H1 (cell line): ENCODE measurements at regions not wholly inside any gene's neighbourhood (a gene's known extent, or its start where the extent isn't known, plus 50 kb on each side); places are given as distances from the start of the nearest gene placed in this dataset.
A peak's percentile ranks its signal among the peaks of the same experiment; 100 is the strongest.

Experiments
- CTCF ChIA-PET: fragments of 300-600 bp; sonication (Branson Sonifier 250); formaldehyde crosslinking; loops from one replicate; lab custom pipeline; 2021; ENCODE audit not compliant: partially characterized antibody; lab: Charles Lee
- POLR2A ChIA-PET: fragments of 300-600 bp; sonication (Branson Sonifier 250); formaldehyde crosslinking; loops from one replicate; lab custom pipeline; 2021; ENCODE audit warnings: inconsistent platforms; ENCODE audit not compliant: partially characterized antibody; lab: Charles Lee
- DNase-seq, 2 experiments: peaks; one replicate each; pipeline versions ENCODE4 v3.0.0 to v3.0.0-alpha.2; 2010 to 2022; ENCODE audit warnings: low spot score in 2 of 2, low read depth in 1 of 2, mixed read lengths in 1 of 2
- FAIRE-seq: peaks from 2 replicates; lab custom pipeline; 2011; peaks lifted over from hg19 to GRCh38; lab: Jason Lieb, UNC
- H2AFZ ChIP-seq: 2 replicates; pipeline ENCODE4 v1.8.1; 2012; ENCODE audit warnings: low read length, inconsistent platforms
- H2AK5ac ChIP-seq: 2 replicates; pipeline ENCODE4 v1.6.1; 2013; ENCODE audit warnings: low read depth, low read length
- H2BK120ac ChIP-seq: replicated peaks from 2 replicates; pipeline ENCODE3; 2013; ENCODE audit warnings: low read depth, low read length, inconsistent platforms
- H2BK12ac ChIP-seq: 2 replicates; pipeline ENCODE4 v1.6.1; 2013; ENCODE audit warnings: low read depth, low read length
- H2BK15ac ChIP-seq: 2 replicates; pipeline ENCODE4 v1.6.1; 2013; ENCODE audit warnings: low read length
- H2BK20ac ChIP-seq: 2 replicates; pipeline ENCODE4 v1.6.1; 2013; ENCODE audit warnings: low read length
- H2BK5ac ChIP-seq: 2 replicates; pipeline ENCODE4 v1.6.1; 2013; ENCODE audit warnings: low read depth, low read length
- H3K14ac ChIP-seq: 2 replicates; pipeline ENCODE4 v1.6.1; 2013; ENCODE audit warnings: inconsistent platforms; ENCODE audit not compliant: insufficient read length
- H3K18ac ChIP-seq: 2 replicates; pipeline ENCODE4 v1.6.1; 2013; ENCODE audit warnings: low read length; ENCODE audit errors: extremely low read depth
- H3K23ac ChIP-seq: 2 replicates; pipeline ENCODE4 v1.6.1; 2013; ENCODE audit warnings: inconsistent platforms; ENCODE audit not compliant: insufficient read length
- H3K23me2 ChIP-seq: 2 replicates; pipeline ENCODE4 v1.6.1; 2013; ENCODE audit warnings: low read depth, low read length
- H3K27ac ChIP-seq: 2 replicates; pipeline ENCODE4 v1.6.1; 2011; ENCODE audit warnings: low read depth, low read length, inconsistent platforms
- H3K27me3 ChIP-seq, 4 experiments: replicated peaks in 1 of 4; 1 replicate in 1 of 4; 2 replicates in 3 of 4; pipeline versions ENCODE4 v1.6.1 to v1.8.1; 2011 to 2013; ENCODE audit warnings: low read length in 3 of 4, mild to moderate bottlenecking in 3 of 4, inconsistent platforms in 2 of 4, mixed read lengths in 2 of 4, moderate library complexity in 1 of 4; ENCODE audit not compliant: control insufficient read depth in 3 of 4, insufficient read depth in 3 of 4; ENCODE audit errors: extremely low read depth in 1 of 4
- H3K36me3 ChIP-seq, 4 experiments: 2 replicates each; pipeline versions ENCODE4 v1.6.1 to v1.8.1; 2011 to 2013; ENCODE audit warnings: mild to moderate bottlenecking in 4 of 4, low read length in 3 of 4, moderate library complexity in 2 of 4, control low read depth in 1 of 4, inconsistent platforms in 1 of 4; ENCODE audit not compliant: insufficient read depth in 4 of 4, control insufficient read depth in 2 of 4
- H3K4ac ChIP-seq: replicated peaks from 2 replicates; pipeline ENCODE3; 2013; ENCODE audit warnings: low read length, low read depth, mixed read lengths, inconsistent platforms; ENCODE audit not compliant: insufficient read length
- H3K4me1 ChIP-seq, 4 experiments: replicated peaks in 1 of 4; 1 replicate in 1 of 4; 2 replicates in 3 of 4; pipeline versions ENCODE4 v1.6.1 to v1.8.1; 2011 to 2013; ENCODE audit warnings: low read length in 3 of 4, inconsistent platforms in 2 of 4, mixed read lengths in 1 of 4; ENCODE audit not compliant: insufficient read depth in 4 of 4, control insufficient read depth in 3 of 4
- H3K4me2 ChIP-seq, 2 experiments: 2 replicates each; pipeline versions ENCODE4 v1.6.1 to v1.8.1; 2011 to 2013; ENCODE audit warnings: low read depth in 2 of 2, low read length in 2 of 2, control low read depth in 1 of 2, inconsistent platforms in 1 of 2, mild to moderate bottlenecking in 1 of 2; ENCODE audit not compliant: insufficient read depth in 1 of 2
- H3K4me3 ChIP-seq, 4 experiments: fragments of 200-600, 300-600 bp in 1 of 4; sonication (generic), shearing (Covaris generic), sonication (Bioruptor Twin) in 1 of 4; 2 replicates each; pipeline versions ENCODE4 v1.5.1 to v1.8.1; 2011 to 2016; ENCODE audit warnings: low read length in 4 of 4, low read depth in 3 of 4, control low read depth in 2 of 4, inconsistent platforms in 2 of 4, mild to moderate bottlenecking in 2 of 4, mixed read lengths in 1 of 4, moderate library complexity in 1 of 4; ENCODE audit not compliant: insufficient read depth in 2 of 4; ENCODE audit errors: extremely low read depth in 1 of 4
- H3K56ac ChIP-seq: replicated peaks from 2 replicates; pipeline ENCODE3; 2013; ENCODE audit warnings: low read depth, mild to moderate bottlenecking, mixed read lengths, low read length, inconsistent platforms; ENCODE audit not compliant: insufficient read length
- H3K79me1 ChIP-seq: 2 replicates; pipeline ENCODE4 v1.6.1; 2013; ENCODE audit warnings: low read depth, low read length, control low read depth
- H3K79me2 ChIP-seq, 2 experiments: 2 replicates each; pipeline versions ENCODE4 v1.6.1 to v1.8.1; 2012 to 2013; ENCODE audit warnings: low read length in 2 of 2, mild to moderate bottlenecking in 2 of 2, inconsistent platforms in 1 of 2; ENCODE audit not compliant: insufficient read depth in 2 of 2, control insufficient read depth in 1 of 2
- H3K9ac ChIP-seq, 4 experiments: replicated peaks in 1 of 4; 1 replicate in 1 of 4; 2 replicates in 3 of 4; pipeline versions ENCODE4 v1.6.1 to v1.8.1; 2011 to 2013; ENCODE audit warnings: low read depth in 3 of 4, low read length in 3 of 4, control low read depth in 2 of 4, mild to moderate bottlenecking in 2 of 4, moderate library complexity in 2 of 4, inconsistent platforms in 1 of 4; ENCODE audit errors: extremely low read depth in 1 of 4
- H3K9me3 ChIP-seq, 2 experiments: 2 replicates each; pipeline versions ENCODE4 v1.6.1 to v1.8.1; 2012 to 2013; ENCODE audit warnings: mild to moderate bottlenecking in 2 of 2, moderate library complexity in 2 of 2, control low read depth in 1 of 2, inconsistent platforms in 1 of 2, low read depth in 1 of 2, low read length in 1 of 2, mixed read lengths in 1 of 2; ENCODE audit not compliant: insufficient read depth in 2 of 2
- H4K20me1 ChIP-seq, 2 experiments: replicated peaks in 1 of 2; 2 replicates each; pipeline versions ENCODE3 to v1.8.1; 2011 to 2013; ENCODE audit warnings: inconsistent platforms in 2 of 2, low read length in 2 of 2, mild to moderate bottlenecking in 1 of 2; ENCODE audit not compliant: insufficient read depth in 2 of 2, control insufficient read depth in 1 of 2
- H4K5ac ChIP-seq: 2 replicates; pipeline ENCODE4 v1.6.1; 2013; ENCODE audit warnings: low read length, low read depth, mixed read lengths, inconsistent platforms; ENCODE audit not compliant: insufficient read length
- H4K8ac ChIP-seq: 2 replicates; pipeline ENCODE4 v1.8.0; 2013; ENCODE audit warnings: mild to moderate bottlenecking, moderate library complexity, low read length, inconsistent platforms; ENCODE audit not compliant: insufficient read depth; ENCODE audit errors: extremely low read depth
- H4K91ac ChIP-seq: replicated peaks from 2 replicates; pipeline ENCODE3; 2013; ENCODE audit warnings: low read length, mixed read lengths, inconsistent platforms; ENCODE audit not compliant: insufficient read length
- RBBP5 ChIP-seq: IDR thresholded peaks from 2 replicates; pipeline ENCODE4 v1.7.1; 2012; ENCODE audit warnings: low read depth, mild to moderate bottlenecking, inconsistent platforms, low read length, moderate library complexity, borderline replicate concordance
- RNF2 ChIP-seq: fragments of 200-900, 300-1000 bp; sonication (generic); IDR thresholded peaks from 2 replicates; pipeline ENCODE4 v1.7.1; 2016; ENCODE audit warnings: borderline replicate concordance, low read depth, mild to moderate bottlenecking, antibody characterized with exemption, low read length; ENCODE audit not compliant: poor library complexity, severe bottlenecking; ENCODE audit errors: missing control alignments
- SUZ12 ChIP-seq: fragments of 200-600 bp; sonication (generic); IDR thresholded peaks from 2 replicates; pipeline ENCODE4 v1.6.1; 2012; ENCODE audit warnings: mild to moderate bottlenecking, inconsistent platforms, low read length, moderate library complexity, mixed read lengths
- WGBS, 2 experiments: shearing (Covaris generic) in 1 of 2; methylation state at CpG; one replicate each; pipeline versions ENCODE4 v1.1.6 to v1.1.7; 2013 to 2015; ENCODE audit warnings: low lambda C conversion rate in 2 of 2, mixed read lengths in 2 of 2, inconsistent platforms in 1 of 2, low coverage in 1 of 2, missing lambda C conversion rate in 1 of 2; ENCODE audit not compliant: insufficient replicate concordance in 2 of 2, insufficient coverage in 1 of 2, insufficient read length in 1 of 2; ENCODE audit errors: extremely low coverage in 1 of 2, missing lambda C conversion rate in 1 of 2; 5-methylcytosine and 5-hydroxymethylcytosine counted together

GRCh38 chr14:38042322-38042721 is 165.4 kb upstream of the SSTR1 start:
- no peak overlapping the region for H3K4me2 ChIP-seq
- peak overlapping the region; percentile 89 for H2AFZ ChIP-seq
- H3K27me3 ChIP-seq = no peaks in the 10 kb centered on the region
- no peak overlapping the region for H4K8ac ChIP-seq
- no peak overlapping the region for H3K27ac ChIP-seq
- H2AK5ac ChIP-seq = no peak overlapping the region
- H4K20me1 ChIP-seq = no peaks in the 10 kb centered on the region
- no peak overlapping the region for H3K56ac ChIP-seq
- H3K23me2 ChIP-seq = no peaks in the 10 kb centered on the region
- H3K9ac ChIP-seq = no peak overlapping the region
- no peak overlapping the region for H4K5ac ChIP-seq
- H3K79me2 ChIP-seq = no peaks in the 10 kb centered on the region
- no peak overlapping the region for H4K91ac ChIP-seq
- no peak overlapping the region for H3K4ac ChIP-seq
- no peaks in the 10 kb centered on the region for H3K36me3 ChIP-seq
- no peak overlapping the region for H2BK15ac ChIP-seq
- H3K14ac ChIP-seq = no peak overlapping the region
- DNase-seq (peak in 1 of 2 experiments; percentile 19), FAIRE-seq (no peak)
- ChIA-PET CTCF (interaction anchor here (1.4 kb wide), 1 partner anchor 10 kb away, joined by 4 read pairs; no protein-coding TSS in a partner anchor), POLR2A (no interaction called here)
- WGBS, 2 experiments = 81% methylated on average over 7 of the region's 7 CpGs; no CpG with 5 or more reads in 1 of the 2 experiments
- H3K23ac ChIP-seq = no peak overlapping the region
- H3K4me3 ChIP-seq = no peak overlapping the region
- H3K18ac ChIP-seq = no peak overlapping the region
- H2BK5ac ChIP-seq = no peak overlapping the region
- H3K79me1 ChIP-seq = no peaks in the 10 kb centered on the region
- peaks cover 0 to 4% (median 1%) of the 10 kb centered on the region in 4 experiments; a peak in 2 of 7 replicates for H3K4me1 ChIP-seq
- no peak overlapping the region for H2BK12ac ChIP-seq
- no peaks in the 10 kb centered on the region for H3K9me3 ChIP-seq
- no peak overlapping the region for H2BK120ac ChIP-seq
- no peak overlapping the region for H2BK20ac ChIP-seq
- TF ChIP-seq RBBP5 = no peak
- TF ChIP-seq RNF2 = no peak
- no peak for TF ChIP-seq SUZ12
